CD4-positive, alpha-beta T cell (primary cell): ENCODE measurements at regions not wholly inside any gene's neighbourhood (a gene's known extent, or its start where the extent isn't known, plus 50 kb on each side); places are given as distances from the start of the nearest gene placed in this dataset.

Source experiments
- ATAC-seq: fragments of 200-7000 bp; cut with Tn5 transposase; one replicate; pipeline ENCODE4 v1.10.0; 2022; ENCODE audit warnings: mild to moderate bottlenecking; ENCODE audit not compliant: poor library complexity
- CTCF ChIA-PET: fragments of 350-600 bp; sonication (Branson Sonifier 250); formaldehyde crosslinking; loops from one replicate; lab custom pipeline; 2021; ENCODE audit warnings: antibody characterized with exemption, inconsistent platforms; lab: Charles Lee
- POLR2A ChIA-PET: fragments of 350-600 bp; sonication (Branson Sonifier 250); formaldehyde crosslinking; loops from one replicate; lab custom pipeline; 2021; ENCODE audit warnings: antibody characterized with exemption, inconsistent platforms; lab: Charles Lee
- DNase-seq, 14 experiments: peaks; one replicate each; pipeline ENCODE4 v3.0.0-alpha.2; 2013 to 2020; ENCODE audit warnings: mixed read lengths in 2 of 14
- H3K27ac ChIP-seq, 2 donors: one replicate each; pipeline versions ENCODE4 v1.5.1 to v1.7.0; 2013; ENCODE audit warnings: low read length in 2 of 2, low read depth in 1 of 2, mild to moderate bottlenecking in 1 of 2
- H3K27me3 ChIP-seq, 2 experiments: 1 replicate in 1 of 2; 2 replicates in 1 of 2; pipeline versions ENCODE4 v1.6.1 to v1.7.0; 2013; ENCODE audit warnings: low read length in 2 of 2, control low read depth in 1 of 2, mild to moderate bottlenecking in 1 of 2, moderate library complexity in 1 of 2; ENCODE audit not compliant: insufficient read depth in 2 of 2, control insufficient read depth in 1 of 2
- H3K36me3 ChIP-seq: one replicate; pipeline ENCODE4 v1.6.1; 2013; ENCODE audit warnings: low read length, control low read depth; ENCODE audit not compliant: insufficient read depth
- H3K4me1 ChIP-seq: one replicate; pipeline ENCODE4 v1.6.1; 2013; ENCODE audit warnings: low read length, control low read depth; ENCODE audit not compliant: insufficient read depth
- H3K4me3 ChIP-seq: one replicate; pipeline ENCODE4 v1.5.1; 2013; ENCODE audit warnings: mild to moderate bottlenecking, low read length, moderate library complexity
- H3K9me3 ChIP-seq, 2 experiments: 1 replicate in 1 of 2; 2 replicates in 1 of 2; pipeline versions ENCODE4 v1.6.1 to v1.7.0; 2013; ENCODE audit warnings: low read length in 2 of 2, mild to moderate bottlenecking in 2 of 2, control low read depth in 1 of 2, moderate library complexity in 1 of 2; ENCODE audit not compliant: control insufficient read depth in 1 of 2, insufficient read depth in 1 of 2
- H3K27ac Mint-ChIP-seq: one replicate; pipeline ENCODE4 v1.8.0; 2020; ENCODE audit warnings: mixed read lengths
- H3K27me3 Mint-ChIP-seq: one replicate; pipeline ENCODE4 v1.8.0; 2021; ENCODE audit warnings: mixed read lengths
- H3K36me3 Mint-ChIP-seq: one replicate; pipeline ENCODE4 v1.8.0; 2021; ENCODE audit warnings: low read depth, mixed read lengths
- H3K4me1 Mint-ChIP-seq: one replicate; pipeline ENCODE4 v1.8.0; 2021; ENCODE audit warnings: low read depth, mixed read lengths
- H3K4me3 Mint-ChIP-seq: one replicate; pipeline ENCODE4 v1.8.0; 2020; ENCODE audit warnings: mild to moderate bottlenecking, mixed read lengths
- H3K9me3 Mint-ChIP-seq: one replicate; pipeline ENCODE4 v1.8.0; 2020; ENCODE audit warnings: mixed read lengths
- CTCF ChIP-seq: fragments of 200-600 bp; IDR thresholded peaks from one replicate; pipeline ENCODE4 v1.8.0; 2022; ENCODE audit warnings: antibody characterized with exemption, mild to moderate bottlenecking
- intact Hi-C, 2 experiments: fragments of 100-400 bp; cut with DNase I in 1 of 2; cut with micrococcal nuclease in 1 of 2; formaldehyde crosslinking; loops; one replicate each; pipeline versions ENCODE4 v1.15.1 to v1.9.0; 2023 to 2025; cut with DNase I, micrococcal nuclease

GRCh38 chr2:120910164-120910563, 174.5 kb downstream of the GLI2 start:
- Mint-ChIP-seq H3K27me3 (no peaks in the 10 kb centered on the region), H3K9me3 (no peaks in the 10 kb centered on the region), H3K4me1 (no peaks in the 10 kb centered on the region), H3K4me3 (no peak overlapping the region), H3K27ac (no peak overlapping the region), H3K36me3 (no peaks in the 10 kb centered on the region)
- H3K4me1 ChIP-seq = no peaks in the 10 kb centered on the region
- no peak for TF ChIP-seq CTCF
- intact Hi-C loops = no loop called here
- no peak for ATAC-seq
- no peak overlapping the region for H3K27ac ChIP-seq
- H3K4me3 ChIP-seq = no peak overlapping the region
- no peak for DNase-seq
- H3K36me3 ChIP-seq = no peaks in the 10 kb centered on the region
- ChIA-PET POLR2A (no interaction called here), CTCF (no interaction called here)
- no peaks in the 10 kb centered on the region for H3K27me3 ChIP-seq
- H3K9me3 ChIP-seq = peaks cover 0 to 14% of the 10 kb centered on the region in 2 experiments

DNA sequence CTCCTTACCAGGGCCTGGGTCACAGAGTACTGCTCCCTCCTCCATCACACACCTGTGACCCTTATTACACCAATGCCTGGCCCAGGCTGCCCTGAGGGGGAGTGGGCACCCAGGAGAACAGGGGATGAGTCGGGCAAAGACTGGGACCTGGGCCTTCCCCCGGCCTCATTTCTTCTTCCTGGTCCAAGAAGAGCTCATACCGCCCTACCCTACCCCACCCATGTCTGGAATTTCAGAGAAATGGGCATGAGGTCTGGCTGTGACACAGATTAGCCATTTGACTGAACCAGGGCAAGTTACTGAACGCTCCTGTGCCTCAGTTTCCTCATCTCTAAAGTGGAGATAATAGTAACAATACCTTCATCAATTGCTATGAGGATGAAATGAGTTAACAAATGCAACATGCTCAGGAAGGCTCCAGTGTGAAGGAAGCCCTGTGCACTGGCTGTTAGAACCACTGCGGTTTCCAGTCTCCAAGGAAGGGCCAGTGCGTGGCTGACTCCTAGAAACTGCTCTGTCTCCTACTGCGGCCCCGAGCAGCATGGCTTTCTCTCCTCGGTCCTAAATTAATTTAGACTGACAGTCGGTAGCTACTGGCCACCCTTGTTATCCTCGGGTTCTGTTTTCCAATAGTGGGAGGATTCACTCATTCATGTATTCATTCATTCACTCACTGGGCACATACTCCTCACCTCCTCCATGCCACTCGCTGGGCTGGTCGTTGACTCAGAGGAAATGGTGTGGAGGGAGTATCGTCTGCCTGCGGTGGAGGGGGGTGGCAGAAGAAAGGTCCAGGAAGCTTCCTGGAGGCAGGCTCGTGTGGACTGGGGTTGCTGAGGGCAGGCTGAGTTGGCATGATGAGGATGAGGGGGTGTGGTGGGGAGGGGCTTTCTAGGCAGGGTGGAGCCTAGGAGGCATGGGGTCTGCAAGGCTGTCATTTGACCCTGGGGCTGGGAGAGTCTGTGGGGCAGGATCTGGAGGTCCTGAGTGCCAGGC, 175.6 kb downstream of the GLI2 start:
- Histone ChIP-seq H3K27ac (no peak overlapping the region), H3K9me3 (peaks cover 0 to 10% of the 10 kb centered on the region in 2 experiments), H3K4me1 (no peaks in the 10 kb centered on the region), H3K4me3 (no peak overlapping the region), H3K36me3 (no peaks in the 10 kb centered on the region), H3K27me3 (no peaks in the 10 kb centered on the region)
- intact Hi-C loops = no loop called here
- TF ChIP-seq CTCF = no peak
- ChIA-PET POLR2A (no interaction called here), CTCF (no interaction called here)
- DNase-seq = no peak
- no peak overlapping the region for H3K27ac Mint-ChIP-seq
- no peak overlapping the region for H3K4me3 Mint-ChIP-seq
- no peaks in the 10 kb centered on the region for H3K27me3 Mint-ChIP-seq
- H3K4me1 Mint-ChIP-seq = no peaks in the 10 kb centered on the region
- ATAC-seq = no peak
- H3K9me3 Mint-ChIP-seq = no peaks in the 10 kb centered on the region
- no peaks in the 10 kb centered on the region for H3K36me3 Mint-ChIP-seq

DNA sequence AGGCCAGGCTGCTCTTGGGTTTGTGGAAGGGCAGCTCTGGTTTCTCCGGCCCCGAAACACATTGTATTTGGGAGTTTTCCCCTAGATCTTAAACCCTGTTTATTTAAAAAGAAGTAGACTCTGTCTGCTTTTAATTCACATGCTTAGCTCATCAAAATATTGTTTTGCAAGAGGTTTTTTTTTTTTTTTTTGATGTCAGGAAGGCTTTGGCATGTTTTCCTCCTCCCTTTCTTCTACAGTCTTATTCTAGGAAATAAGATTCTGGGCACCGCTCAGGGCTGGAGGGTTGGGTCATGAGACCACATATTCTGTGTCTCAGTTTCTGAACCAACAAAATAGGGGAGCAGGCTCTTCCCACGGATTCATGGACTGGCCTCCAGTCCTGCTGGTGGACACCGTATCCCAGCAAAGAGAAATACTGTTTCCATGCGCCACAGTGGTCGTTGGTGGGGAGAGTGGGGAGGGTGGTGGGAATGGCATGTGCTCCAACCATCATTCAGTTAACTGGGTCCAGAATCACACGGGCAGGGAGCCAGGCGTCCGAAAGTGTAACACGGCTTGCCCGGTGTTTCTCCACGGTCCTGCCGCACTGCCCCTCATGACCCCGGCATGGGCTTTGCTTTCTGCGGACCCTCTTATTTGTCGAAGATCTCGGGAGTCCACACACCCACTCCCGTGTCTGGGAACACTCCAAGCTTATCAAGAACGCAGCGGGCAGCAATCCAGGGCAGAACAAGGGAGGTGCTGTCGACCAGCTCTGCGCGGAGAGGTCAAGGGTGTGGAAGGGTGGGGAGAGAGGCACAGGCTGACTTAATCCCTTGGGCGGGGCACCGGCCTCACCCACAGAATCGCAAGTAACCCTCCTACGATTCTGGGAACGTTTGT, 176.7 kb downstream of the GLI2 start:
- Mint-ChIP-seq H3K36me3 (no peaks in the 10 kb centered on the region), H3K4me3 (no peak overlapping the region), H3K9me3 (no peaks in the 10 kb centered on the region), H3K27me3 (no peaks in the 10 kb centered on the region), H3K27ac (no peak overlapping the region), H3K4me1 (no peaks in the 10 kb centered on the region)
- H3K36me3 ChIP-seq = no peaks in the 10 kb centered on the region
- H3K4me3 ChIP-seq = no peak overlapping the region
- H3K9me3 ChIP-seq = peaks cover 0 to 10% of the 10 kb centered on the region in 2 experiments
- no peaks in the 10 kb centered on the region for H3K4me1 ChIP-seq
- CTCF ChIA-PET = no interaction called here
- H3K27ac ChIP-seq = no peak overlapping the region
- no peaks in the 10 kb centered on the region for H3K27me3 ChIP-seq
- DNase-seq (no peak), ATAC-seq (no peak)
- no peak for TF ChIP-seq CTCF
- intact Hi-C loops = no loop called here
- POLR2A ChIA-PET = no interaction called here
